ENCODE measurements at regions not wholly inside any gene's neighbourhood (a gene's known extent, or its start where the extent isn't known, plus 50 kb on each side); places are given as distances from the start of the nearest gene placed in this dataset.

DNA sequence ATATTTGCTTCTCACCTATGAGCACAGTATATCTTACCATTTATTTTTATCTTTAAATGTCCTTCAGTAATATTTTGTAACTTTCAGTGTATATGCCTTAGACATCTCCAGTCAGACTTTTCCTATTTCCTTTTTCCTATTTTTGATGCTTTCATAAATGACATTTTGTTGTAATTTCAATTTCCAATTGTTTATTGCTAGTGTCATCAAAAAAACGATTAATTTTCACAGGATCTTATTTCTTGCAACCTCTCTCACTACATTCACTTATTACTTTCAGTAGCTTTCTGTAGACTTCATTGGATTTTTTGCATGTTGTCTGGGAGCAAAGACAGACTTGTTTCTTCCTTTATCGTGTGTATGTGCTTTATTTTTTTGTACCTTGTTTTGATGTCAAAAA, 602.4 kb downstream of the AJAP1 start:
- H3K27ac ChIP-seq, result no peak overlapping the region
- TF ChIP-seq CTCF (IDR thresholded peaks at IDR 0.05 in 4 of 5, conservative IDR thresholded peaks at IDR 0.05 in 1 of 5) (no peak), POLR2A (IDR thresholded peaks at IDR 0.05) (no peak)
- ATAC-seq (no peak), DNase-seq (no peak)
- intact Hi-C loops (cut with DNase I; ENCODE audit: low total_unique reads), result no loop called here
- in situ Hi-C loops (cut with MboI; ENCODE audit: low sequenced_read_pairs in 4 of 4), result no loop called here
- H3K27me3 ChIP-seq, result no peaks in the 10 kb centered on the region
- H3K4me1 ChIP-seq, result no peaks in the 10 kb centered on the region
- H3K4me3 ChIP-seq, result no peak overlapping the region
- H3K9me3 ChIP-seq, result no peaks in the 10 kb centered on the region
- H3K36me3 ChIP-seq, result no peaks in the 10 kb centered on the region

- H3K4me1 ChIP-seq, result no peaks in the 10 kb centered on the region
- TF ChIP-seq CTCF (IDR thresholded peaks at IDR 0.05 in 4 of 5, conservative IDR thresholded peaks at IDR 0.05 in 1 of 5), result no peak
- TF ChIP-seq POLR2A (IDR thresholded peaks at IDR 0.05), result no peak
- H3K9me3 ChIP-seq, result no peaks in the 10 kb centered on the region
- in situ Hi-C loops (cut with MboI; ENCODE audit: low sequenced_read_pairs in 4 of 4) (no loop called here), intact Hi-C loops (cut with DNase I; ENCODE audit: low total_unique reads) (no loop called here)
- no peaks in the 10 kb centered on the region for H3K27me3 ChIP-seq
- ATAC-seq (no peak), DNase-seq (no peak)
- no peaks in the 10 kb centered on the region for H3K36me3 ChIP-seq
- H3K4me3 ChIP-seq, result no peak overlapping the region
- no peak overlapping the region for H3K27ac ChIP-seq
These were observed 600.6 kb downstream of the AJAP1 start for GRCh38 chr1:5254975-5255374.

GRCh38 chr1:5254131-5254725, 599.8 kb downstream of the AJAP1 start:
- ATAC-seq (no peak), DNase-seq (no peak)
- TF ChIP-seq POLR2A (IDR thresholded peaks at IDR 0.05) (no peak), CTCF (IDR thresholded peaks at IDR 0.05 in 4 of 5, conservative IDR thresholded peaks at IDR 0.05 in 1 of 5) (no peak)
- peaks cover 0 to 1% (median 0%) of the 10 kb centered on the region in 3 donors for H3K27me3 ChIP-seq
- no peaks in the 10 kb centered on the region for H3K36me3 ChIP-seq
- in situ Hi-C loops (cut with MboI; ENCODE audit: low sequenced_read_pairs in 4 of 4), result no loop called here
- no peak overlapping the region for H3K4me3 ChIP-seq
- H3K9me3 ChIP-seq, result no peaks in the 10 kb centered on the region
- no peaks in the 10 kb centered on the region for H3K4me1 ChIP-seq
- no peak overlapping the region for H3K27ac ChIP-seq
- intact Hi-C loops (cut with DNase I; ENCODE audit: low total_unique reads), result no loop called here

DNA sequence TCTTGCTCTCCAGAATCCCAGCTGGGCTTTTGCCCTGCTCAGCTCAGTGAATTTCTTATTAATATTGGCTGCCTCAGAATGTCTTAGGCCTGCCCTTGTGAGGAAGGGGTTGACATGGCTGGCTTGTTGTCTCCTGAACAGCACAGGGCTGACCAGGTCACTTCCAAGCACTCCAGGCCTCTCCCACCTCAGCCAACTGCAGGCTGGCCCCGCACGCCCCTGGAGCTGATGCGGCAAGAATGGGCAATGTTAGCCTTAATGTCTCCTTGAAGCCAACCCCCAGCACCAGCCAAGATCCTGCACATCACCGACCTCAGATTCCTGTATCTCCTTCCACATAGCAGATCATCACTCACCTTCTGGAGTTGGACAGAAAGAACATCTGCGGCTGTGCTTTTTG, 598.6 kb downstream of the AJAP1 start:
- intact Hi-C loops (cut with DNase I; ENCODE audit: low total_unique reads), result no loop called here
- H3K27ac ChIP-seq, result no peak overlapping the region
- H3K4me1 ChIP-seq, result no peaks in the 10 kb centered on the region
- H3K36me3 ChIP-seq, result no peaks in the 10 kb centered on the region
- in situ Hi-C loops (cut with MboI; ENCODE audit: low sequenced_read_pairs in 4 of 4), result no loop called here
- ATAC-seq (no peak), DNase-seq (no peak)
- peaks cover 0 to 3% (median 0%) of the 10 kb centered on the region in 3 donors for H3K27me3 ChIP-seq
- H3K4me3 ChIP-seq, result no peak overlapping the region
- H3K9me3 ChIP-seq, result no peaks in the 10 kb centered on the region
- TF ChIP-seq CTCF (IDR thresholded peaks at IDR 0.05 in 4 of 5, conservative IDR thresholded peaks at IDR 0.05 in 1 of 5) (no peak), POLR2A (IDR thresholded peaks at IDR 0.05) (no peak)

DNA sequence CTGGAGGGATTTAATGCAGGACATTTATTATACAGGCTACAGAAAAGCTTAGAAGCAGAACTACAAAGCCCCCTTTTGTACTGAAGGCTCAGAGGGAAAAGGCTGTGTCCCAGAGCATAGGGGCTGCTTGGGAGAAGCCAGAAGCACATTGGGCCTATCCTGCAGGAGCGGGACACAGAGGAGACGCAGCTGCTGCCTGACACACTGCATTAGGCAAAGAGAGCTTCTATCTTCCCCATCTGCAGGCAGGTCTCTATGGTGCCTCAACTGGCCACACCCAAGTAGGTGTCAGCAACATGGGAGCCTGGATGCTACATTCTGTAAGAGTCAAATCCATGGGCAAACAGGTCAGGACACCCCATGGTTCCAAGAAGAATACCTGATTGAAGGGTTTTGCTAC, 595.9 kb downstream of the AJAP1 start:
- in situ Hi-C loops (cut with MboI; ENCODE audit: low sequenced_read_pairs in 4 of 4), result no loop called here
- no peak for ATAC-seq
- no peaks in the 10 kb centered on the region for H3K9me3 ChIP-seq

More for the DNA sequence above, 595.9 kb downstream of the AJAP1 start:
- H3K4me1 ChIP-seq, result no peaks in the 10 kb centered on the region
- H3K4me3 ChIP-seq, result no peak overlapping the region
- peaks cover 0 to 3% (median 0%) of the 10 kb centered on the region in 3 donors for H3K27me3 ChIP-seq
- no peaks in the 10 kb centered on the region for H3K36me3 ChIP-seq
- TF ChIP-seq CTCF (IDR thresholded peaks at IDR 0.05 in 4 of 5, conservative IDR thresholded peaks at IDR 0.05 in 1 of 5), result no peak
- TF ChIP-seq POLR2A (IDR thresholded peaks at IDR 0.05), result no peak
- H3K27ac ChIP-seq, result no peak overlapping the region
- DNase-seq, result no peak
- intact Hi-C loops (cut with DNase I; ENCODE audit: low total_unique reads), result no loop called here

Data from gastrocnemius medialis (tissue), 4 donors.